NCI-H510A (cell line): ENCODE measurements at regions not wholly inside any gene's neighbourhood (a gene's known extent, or its start where the extent isn't known, plus 50 kb on each side); places are given as distances from the start of the nearest gene placed in this dataset.

ENCODE experiments used
- DNase-seq: peaks from one replicate; lab custom pipeline; 2025; lab: John Stamatoyannopoulos, UW

DNA sequence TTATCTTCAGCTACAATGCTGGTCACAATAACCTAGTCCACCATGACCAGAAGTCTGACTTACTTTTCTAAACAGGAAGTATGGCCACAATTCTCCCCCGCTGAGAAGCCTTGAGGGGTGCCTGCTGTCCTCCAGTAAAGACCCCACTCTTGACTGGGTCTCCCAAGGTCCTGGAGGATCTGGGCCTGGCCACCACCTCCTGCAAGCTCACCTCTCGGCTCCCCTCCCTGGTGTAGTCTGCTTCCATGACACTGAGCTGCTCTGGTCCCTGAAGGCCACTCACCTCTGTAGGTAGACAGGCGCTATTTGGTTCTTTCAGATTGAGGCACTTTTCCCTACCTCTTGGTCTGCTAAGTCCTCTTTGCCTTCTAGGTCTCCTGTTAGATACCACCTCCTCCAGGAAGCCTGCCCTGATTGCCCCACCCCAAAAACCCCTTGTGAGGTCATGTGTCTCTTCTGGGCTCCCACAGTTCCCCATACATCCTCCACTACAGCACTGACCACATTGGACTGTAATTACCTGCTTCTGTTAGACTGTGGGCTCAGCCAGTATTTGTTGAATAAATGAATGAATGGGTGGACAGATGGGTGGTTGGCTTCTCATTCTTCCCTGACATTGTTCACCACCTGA is 62.6 kb upstream of the IER5L start:
- no peak for DNase-seq

DNA sequence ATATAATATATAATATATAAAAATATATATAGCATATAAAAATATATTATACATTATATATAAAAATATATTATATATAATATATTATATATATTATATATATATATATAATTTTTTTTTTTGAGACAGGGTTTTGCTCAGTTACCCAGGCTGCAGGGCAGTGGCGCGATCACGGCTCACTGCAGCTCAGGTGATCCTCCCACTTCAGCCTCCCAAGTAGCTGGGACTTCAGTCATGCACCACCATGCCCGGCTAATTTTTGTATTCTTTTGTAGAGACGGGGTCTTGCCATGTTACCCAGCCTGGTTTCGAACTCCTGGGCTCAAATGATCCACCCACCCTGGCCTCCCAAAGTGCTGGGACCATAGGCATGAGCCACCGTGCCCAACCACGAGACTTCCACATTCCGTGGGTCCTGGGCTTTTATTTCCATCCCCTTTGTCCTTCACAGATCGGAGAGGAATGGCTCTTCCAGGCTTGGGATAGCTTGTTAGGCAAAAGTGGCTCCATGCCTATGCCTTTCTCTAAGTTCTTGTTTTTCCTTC is 62.0 kb upstream of the IER5L start:
- DNase-seq: no peak

- no peak for DNase-seq
Observed at GRCh38 chr9:129237803-129238202, 59.7 kb upstream of the IER5L start.

DNA sequence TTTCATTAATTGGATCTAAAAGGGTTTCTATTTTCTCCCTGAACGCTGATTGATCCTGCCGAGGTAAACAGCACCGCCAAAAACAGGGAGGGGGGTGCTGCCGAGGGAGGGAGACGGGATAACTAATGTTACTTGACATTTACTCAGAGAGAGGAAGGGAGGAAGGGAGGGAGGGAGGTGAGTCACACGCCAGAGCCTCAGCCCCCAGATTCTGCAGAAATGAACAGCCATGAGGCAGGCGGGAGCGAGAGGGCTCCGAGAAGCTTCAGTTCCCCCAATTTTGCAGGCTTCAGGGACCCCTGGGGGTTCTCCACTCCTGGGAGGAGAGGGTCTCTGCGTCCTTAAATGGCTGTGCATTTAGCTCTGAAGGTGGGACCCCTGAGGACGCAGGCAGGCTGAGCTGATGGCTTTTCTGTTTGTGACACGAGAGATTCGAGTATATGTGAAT is 59.1 kb upstream of the IER5L start:
- no peak for DNase-seq

GRCh38 chr9:129236441-129237145 is 58.5 kb upstream of the IER5L start:
- no peak for DNase-seq

DNA sequence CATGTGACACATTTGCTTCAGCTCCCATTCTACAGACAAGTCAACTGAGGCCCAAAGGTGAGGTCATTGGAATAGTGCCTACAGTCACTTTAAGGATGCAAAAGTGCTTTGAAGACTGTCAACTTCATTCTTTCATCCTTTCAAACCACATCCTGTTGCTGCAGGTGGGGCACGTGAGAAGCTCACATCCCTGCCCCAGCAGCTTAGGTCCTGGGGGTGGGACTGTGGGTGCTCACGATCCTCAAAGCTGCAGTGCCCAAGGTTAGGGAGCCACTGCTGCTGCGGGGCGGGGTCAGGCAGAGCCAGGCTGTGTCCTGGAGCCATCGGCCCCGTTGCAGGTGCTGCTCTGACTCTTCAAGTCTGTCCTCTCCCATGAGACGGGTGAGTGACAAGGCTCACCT is 57.9 kb upstream of the IER5L start:
- DNase-seq: peak; percentile 65

DNA sequence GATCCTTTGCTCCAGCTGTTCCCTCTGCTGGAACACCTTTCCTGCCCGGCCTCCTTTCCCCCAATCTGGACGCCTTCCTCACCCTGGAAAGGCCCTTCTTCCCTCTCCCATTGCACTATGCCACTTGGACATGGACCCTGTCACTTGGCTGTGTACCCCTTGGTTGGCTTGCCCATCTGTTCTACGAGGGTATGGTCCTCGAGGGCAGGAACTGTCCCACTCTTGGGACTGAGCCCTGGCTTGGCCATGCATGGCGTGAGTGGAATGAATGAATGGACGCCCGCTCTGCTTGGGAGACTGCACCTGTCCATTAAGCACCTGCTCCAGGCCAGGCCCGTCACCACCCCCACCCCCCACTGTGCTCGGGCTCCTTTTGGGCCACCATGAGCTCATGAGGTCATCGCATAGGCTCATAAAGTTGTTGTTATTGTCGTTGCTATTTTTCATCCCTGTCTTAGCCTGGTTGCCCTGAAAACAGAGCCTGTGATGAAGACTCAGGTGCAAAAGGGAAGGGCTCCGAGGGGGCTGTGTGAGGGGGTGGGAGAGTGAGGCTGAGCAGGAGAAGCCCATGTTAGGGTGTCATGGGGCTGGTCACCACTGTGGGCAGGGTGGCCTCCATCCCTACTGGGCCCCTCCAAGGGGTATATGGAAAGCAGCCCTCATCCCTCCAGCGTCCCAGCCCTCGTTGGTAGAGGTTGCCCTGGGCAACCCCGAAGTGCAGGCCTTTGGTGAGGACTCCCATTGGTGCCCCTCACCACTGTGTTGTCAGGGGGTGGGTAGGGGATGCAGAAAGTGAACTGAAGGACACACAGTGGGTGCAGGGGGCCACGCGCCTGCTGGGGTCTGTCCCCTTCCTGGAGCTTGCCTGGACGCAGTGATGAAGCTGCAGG is 57.2 kb upstream of the IER5L start:
- no peak for DNase-seq

GRCh38 chr9:129234491-129234890 is 56.4 kb upstream of the IER5L start:
- DNase-seq: no peak

DNA sequence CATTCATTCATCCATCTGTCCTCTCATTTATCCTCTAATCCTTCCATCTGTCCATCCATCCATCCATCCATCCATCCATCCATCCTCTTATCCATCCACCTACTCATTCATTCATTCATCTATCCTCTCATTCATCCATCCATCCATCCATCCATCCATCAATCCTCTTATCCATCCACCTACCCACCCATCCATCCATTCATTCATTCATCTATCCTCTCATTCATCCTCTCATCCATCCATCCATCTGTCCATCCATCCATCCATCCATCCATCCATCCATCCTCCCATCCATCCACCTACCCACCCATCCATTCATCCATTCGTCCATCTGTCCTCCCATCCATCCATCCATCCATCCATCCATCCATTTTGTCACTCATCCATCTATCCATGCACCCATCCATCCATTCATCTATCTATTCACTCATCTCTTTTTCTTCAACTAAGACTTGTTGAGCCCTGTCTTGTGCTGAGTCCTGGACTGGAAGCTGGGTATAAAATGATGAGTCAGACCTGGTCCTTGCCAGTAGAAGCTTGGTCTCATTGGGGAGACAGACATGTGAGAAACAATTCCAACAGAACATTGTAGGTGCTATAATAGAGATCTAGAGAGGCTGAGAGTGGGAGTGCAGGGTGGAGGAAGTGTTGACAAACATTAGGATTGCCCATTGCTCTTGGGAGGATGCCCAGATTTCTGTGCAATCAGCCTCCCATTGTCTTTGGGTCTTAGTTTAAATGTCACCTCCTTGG is 55.0 kb upstream of the IER5L start:
- DNase-seq: no peak

DNA sequence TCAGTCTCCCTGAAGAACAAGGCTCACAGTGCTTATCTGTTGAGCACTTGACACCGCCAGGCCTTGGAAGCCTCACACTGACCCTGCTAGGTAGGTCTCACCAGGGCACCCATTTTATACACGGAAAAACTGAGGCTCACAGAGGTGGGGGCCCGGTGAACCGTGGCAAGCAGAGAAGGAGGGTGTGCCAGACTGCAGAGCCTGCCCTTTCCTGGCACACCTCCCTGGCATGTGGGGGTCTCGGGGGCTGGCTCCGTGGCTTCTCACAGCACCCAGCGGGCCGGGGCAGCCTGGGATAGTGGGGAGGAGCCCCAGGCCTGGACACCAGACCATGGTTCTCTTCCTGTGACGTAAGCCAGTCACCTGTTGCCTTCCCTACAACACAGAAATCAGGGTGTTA is 53.7 kb upstream of the IER5L start:
- no peak for DNase-seq

GRCh38 chr9:129231022-129231739 is 53.1 kb upstream of the IER5L start:
- DNase-seq: no peak

- DNase-seq: no peak
Observed at GRCh38 chr9:129230302-129230701, 52.2 kb upstream of the IER5L start.
